ENCODE measurements at regions not wholly inside any gene's neighbourhood (a gene's known extent, or its start where the extent isn't known, plus 50 kb on each side); places are given as distances from the start of the nearest gene placed in this dataset.

DNA sequence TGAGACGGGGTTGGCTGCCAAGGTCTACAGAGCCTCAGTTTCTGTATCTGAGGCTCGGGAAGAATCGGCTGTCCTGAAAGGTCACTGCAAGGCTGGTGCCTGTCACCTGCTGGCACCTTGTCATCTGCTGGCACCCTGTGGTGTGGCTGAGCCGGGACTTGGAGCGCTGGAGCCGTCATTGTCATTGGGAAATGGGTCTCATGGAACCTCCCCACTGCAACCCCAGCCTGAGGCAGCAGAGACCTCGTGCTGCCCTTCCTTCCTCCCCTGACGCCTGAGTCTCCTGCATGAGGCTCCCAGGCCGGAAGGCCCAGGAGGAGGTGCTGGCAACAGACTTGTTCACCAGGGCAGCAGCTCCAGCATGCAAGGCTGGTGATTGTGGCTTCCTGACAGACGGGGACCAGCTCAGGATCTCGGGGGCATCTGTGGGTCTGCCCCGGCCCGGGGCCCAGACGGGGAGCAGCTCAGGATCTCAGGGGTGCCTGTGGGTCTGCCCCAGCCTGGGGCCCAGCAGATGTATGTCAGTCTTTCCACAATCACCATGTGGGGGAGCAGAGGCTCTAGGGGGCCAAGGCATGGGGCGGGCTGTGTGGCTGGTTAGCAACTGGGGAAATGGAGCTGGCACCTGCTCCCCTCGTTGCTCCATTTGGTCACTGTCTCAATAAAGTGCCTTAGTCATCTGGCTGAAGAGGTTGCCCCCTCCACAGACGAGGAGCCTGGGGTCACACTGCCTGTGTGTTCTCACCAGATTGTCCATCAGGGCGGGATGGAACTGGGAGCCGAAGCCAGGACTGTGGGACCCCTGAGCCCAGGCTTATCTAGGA, 668.7 kb downstream of the BRD1 start:
- no peak for DNase-seq (ENCODE audit: low read depth in 3 of 3)

DNA sequence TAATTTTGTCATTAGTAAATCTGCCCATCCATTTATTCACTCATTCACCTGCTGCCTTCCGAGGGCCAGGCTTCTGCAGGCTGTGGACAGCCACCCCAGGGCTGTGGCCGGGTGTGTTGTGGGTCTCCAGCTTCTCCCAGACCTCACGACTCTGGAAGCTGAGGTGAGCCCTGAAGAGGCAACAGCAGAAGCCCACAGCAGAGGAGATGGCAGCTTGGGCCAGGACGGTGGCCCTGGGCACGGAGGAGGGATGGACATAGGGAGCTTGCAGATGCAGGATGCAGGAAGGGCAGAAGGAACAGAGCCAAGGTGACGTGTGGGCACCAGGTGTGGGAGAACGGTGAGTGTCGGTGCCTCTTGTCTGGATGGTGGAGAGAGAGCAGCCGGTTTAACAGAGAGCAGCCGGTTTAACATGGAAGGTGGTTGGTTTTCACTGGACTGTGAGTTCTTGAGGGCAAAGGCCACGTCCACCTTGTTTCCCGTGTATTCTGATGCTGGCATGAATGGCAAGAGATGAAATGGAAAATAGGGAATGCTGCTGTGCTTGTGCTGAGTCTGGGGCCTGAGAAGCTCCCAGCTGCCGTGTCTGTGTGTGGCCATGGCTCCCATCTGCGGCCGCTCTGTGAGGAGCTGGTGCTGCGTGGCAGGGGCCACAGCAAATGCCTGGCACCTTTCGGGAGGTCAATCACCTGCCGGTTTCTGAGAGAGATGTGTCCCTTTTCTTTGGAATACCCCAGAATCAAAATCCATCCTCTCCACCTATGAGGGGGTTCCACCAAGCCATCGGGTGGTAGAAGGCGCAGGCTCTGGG, 669.9 kb downstream of the BRD1 start:
- DNase-seq (ENCODE audit: low read depth in 3 of 3), result no peak

GRCh38 chr22:49156662-49157285, 670.9 kb downstream of the BRD1 start:
- no peak for DNase-seq (ENCODE audit: low read depth in 3 of 3)

GRCh38 chr22:49155770-49156580, 671.7 kb downstream of the BRD1 start:
- DNase-seq (ENCODE audit: low read depth in 3 of 3), result no peak

DNA sequence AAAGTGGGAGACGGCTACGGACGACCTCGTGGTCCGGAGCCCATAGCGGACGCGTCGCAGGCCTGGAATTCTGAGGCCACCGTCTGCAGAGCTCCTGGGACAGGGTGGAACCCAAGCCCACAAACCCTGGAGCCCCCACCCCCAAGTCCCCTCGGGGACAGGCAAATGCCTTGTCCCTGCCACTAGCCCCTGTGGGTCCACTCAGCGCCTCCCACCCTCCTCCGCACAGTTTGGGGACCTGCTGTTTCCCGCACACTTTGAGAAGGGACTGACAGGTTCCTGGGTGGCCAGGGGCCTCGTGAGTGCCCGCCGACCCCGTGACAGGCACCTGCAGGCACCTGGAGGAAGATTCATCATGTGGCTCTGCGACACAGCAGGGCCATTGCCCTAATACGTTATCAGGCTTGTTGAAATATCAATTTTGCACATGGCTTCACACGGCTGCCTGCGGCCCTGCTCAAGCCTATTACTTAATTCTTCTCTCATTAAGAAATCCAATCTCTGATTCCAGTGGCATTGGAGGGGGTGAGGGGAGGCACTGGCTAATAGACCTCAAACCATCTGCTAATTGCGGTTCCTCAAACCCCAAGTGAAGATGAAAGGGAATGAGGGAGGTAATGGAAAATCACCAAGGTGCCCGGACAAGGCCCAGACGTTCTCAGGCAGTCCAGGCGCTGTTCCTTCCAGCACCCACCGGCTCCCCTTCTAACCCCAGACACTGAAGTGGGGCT, 672.5 kb downstream of the BRD1 start:
- DNase-seq (ENCODE audit: low read depth in 3 of 3), result no peak

DNA sequence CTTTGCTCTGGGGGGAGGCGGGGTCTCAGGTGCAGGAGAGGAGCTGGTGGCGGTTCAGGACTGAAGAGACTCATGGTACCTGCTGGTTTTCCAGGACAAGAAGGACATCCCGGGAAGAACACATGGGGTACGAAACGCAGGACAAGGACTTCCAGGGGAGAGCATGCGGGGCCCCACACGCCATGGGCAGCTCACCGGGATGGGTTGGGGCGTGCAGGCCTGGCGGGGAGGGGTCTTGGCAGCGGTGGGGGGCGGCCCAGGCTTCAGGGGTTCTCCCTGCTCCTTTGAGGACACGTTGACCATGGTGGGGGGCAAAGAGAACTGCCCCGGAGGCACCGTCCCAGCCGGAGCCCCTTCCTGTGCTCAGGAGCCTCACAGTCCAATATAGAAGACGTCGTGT, 673.2 kb downstream of the BRD1 start:
- no peak for DNase-seq (ENCODE audit: low read depth in 3 of 3)

GRCh38 chr22:49153921-49154320, 673.8 kb downstream of the BRD1 start:
- DNase-seq (ENCODE audit: low read depth in 3 of 3), result no peak

- DNase-seq (ENCODE audit: low read depth in 3 of 3), result no peak
Measured at GRCh38 chr22:49152939-49153770, 674.5 kb downstream of the BRD1 start.

DNA sequence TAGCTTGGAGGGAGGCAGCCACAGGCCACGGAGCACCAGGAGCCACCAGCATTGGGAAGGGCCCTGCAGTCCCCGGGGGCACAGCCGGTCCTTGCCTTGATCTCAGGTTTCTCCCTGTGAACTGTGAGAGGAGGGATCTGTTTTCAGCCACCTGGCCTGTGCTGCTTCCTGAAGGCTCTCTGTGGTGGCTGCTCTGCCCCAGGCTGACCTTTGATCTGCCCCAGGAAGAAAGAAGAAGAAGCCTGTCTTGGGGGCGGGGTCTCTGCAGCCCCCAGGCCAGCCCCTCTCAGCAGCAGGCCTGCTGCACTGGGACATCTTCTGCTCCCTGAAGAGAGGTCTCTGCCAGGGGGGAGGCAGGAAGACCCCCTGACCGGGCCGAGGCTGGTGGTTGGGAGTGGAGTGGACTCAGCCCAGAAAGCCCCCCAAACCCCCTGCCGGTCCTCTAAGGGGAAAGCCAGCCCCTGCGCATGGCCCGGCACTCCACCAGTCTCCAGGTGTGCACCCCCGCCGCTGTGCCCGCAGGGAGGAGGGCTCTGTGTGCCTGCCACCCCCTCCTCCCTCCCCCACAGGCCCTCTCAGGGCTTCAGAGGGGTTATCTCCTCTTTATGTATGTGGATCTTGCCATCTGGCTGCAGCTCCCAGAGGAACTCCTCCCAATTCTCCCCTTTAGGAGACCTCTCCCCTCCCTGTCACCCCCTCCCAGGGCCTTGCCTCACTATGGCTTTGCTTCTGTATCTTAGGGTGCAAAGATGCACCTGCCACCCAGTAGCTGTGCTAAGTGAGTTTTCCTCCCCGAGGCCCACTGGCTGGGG, 675.3 kb downstream of the BRD1 start:
- DNase-seq (ENCODE audit: low read depth in 3 of 3), result no peak

DNA sequence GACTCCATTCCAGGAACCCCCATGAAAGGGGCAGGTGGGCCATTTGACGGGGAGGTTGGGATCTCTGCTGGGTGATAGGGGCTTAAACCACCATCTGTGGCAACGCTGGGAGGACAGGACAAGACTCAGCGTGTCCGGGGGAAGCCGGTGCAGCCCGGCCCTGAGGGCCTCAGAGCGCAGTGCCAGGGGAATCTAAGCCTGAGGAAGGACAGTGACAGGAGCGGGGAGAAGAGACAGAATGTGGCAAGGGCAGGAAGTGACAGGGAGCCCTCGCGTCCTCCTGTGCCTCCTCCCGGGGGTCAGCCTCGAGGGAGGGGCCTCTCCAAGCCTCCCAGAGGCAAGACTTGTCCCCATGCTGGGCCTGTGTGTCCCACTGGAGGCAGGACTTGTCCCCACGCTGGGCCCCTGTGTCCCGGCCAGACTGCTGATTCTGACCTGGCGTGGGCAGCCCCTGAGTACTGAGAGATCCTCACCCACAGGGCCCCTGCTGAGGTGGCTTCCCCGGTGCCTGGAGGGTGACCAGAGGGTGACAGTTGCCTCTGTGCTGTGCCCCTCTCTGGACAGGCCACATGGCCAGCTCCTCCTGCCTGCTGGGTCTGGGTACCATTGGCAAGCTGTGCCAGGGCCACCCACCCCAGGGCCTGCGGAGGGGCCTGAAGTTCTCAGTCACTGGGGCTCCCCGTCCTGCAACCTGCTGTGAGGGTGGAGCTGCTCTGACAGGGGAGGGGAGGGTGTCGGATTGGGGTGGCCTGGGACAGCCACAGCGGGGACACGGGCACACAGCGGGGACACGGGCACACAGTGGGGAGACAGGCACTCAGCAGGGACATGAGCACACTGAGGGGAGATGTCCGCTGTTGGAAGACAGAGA, 676.2 kb downstream of the BRD1 start:
- no peak for DNase-seq (ENCODE audit: low read depth in 3 of 3)

- DNase-seq (ENCODE audit: low read depth in 3 of 3), result no peak
Measured at GRCh38 chr22:49150801-49151221, 676.9 kb downstream of the BRD1 start.

GRCh38 chr22:49149721-49150608, 677.7 kb downstream of the BRD1 start:
- no peak for DNase-seq (ENCODE audit: low read depth in 3 of 3)

DNA sequence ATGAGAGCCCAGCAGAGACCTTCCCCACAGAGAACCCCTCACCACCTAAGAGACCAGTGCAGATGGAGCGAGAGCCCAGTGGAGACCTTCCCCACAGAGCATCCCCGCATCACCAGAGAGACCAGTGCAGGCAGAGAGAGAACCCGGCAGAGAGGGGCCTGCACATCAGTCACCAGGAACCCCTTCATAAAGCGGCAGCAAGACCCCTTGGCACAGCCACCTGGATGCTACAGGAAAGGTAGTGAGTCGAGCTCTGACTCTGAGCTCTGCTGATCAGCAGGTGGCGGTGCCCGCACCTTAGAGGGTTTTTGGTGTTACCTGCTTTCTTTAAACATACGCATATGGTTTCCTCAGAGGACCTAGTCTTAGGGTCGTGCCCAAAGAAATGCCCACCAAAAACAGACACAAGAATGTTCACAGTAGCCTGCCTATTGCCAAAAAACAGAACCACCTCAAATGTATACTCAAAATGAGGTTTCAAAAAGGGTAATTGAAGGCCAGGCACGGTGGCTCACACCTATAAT, 678.7 kb downstream of the BRD1 start:
- no peak for DNase-seq (ENCODE audit: low read depth in 3 of 3)

DNA sequence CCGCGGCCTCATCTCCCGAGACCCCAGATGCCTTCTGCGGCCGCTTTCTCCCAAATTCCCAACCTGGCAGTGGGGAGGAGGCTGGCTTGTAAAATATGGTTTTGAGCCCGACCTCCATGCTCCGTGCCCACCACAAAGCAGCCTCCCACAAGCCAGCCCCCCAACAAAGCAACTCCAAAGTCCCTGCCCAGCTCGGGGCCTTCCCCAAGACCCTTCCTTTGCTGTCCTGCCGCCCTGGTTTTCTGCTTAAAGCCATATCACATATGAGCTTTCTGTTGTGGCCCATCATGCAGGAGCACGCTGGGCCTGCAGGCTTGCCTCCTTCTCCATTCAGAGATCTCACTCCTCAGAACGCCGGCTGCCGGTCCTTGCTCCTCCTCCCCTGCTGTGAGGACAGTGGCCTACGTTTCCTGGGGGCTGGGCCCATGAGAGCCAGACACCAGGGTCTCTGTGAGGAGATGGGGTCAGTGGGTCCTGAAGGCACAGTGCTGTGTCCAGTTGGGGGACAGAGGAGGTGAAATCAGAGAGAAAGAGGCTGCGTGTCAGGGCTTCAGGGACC, 680.0 kb downstream of the BRD1 start:
- no peak for DNase-seq (ENCODE audit: low read depth in 3 of 3)

GRCh38 chr22:49147171-49147570, 680.5 kb downstream of the BRD1 start:
- DNase-seq (ENCODE audit: low read depth in 3 of 3), result no peak

DNA sequence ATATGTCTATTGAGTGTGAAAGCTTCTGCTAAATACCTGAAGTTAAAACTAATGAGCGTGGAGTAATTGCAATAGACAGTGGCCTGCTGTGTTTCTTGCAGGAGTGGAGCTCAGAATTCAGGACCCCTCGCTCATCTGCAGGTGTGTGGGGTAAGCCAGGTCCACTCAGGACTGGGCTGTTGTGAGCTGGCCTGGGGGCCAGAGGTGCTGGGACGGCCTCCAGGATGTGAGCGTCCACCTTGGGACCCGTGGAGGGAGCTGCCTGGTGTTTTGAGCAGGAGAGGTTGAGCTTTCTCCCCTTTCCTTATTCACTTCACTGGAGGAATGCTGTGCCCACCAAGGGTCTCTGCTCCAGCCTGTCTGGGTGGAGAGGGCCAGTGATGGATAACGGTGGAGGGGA, 681.2 kb downstream of the BRD1 start:
- no peak for DNase-seq (ENCODE audit: low read depth in 3 of 3)

DNA sequence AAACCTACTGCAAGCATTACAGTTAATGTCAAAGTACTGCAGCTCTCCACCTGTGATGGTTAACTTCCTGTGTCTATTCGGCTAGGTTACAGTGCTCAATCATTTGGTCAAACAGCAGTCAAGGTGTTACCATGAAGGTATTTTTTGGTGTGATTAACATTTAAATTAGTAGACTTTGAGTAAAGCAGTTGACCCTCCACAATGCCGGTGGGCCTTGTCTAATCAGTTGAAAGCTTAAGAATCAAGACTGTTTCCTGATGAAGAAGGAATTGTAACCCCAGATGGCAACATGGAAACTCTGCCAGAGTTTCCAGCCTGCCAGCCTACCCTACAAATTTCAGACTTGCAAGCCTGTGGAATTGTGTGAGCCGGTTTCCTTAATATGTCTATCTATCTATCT, 683.9 kb downstream of the BRD1 start:
- no peak for DNase-seq (ENCODE audit: low read depth in 3 of 3)

All from stimulated activated CD4-positive, alpha-beta T cell treated with anti-CD3 and anti-CD28 coated beads, TNF-alpha, amount 100 ng/mL, for 48 hours (primary cell).